ENCODE measurements at regions not wholly inside any gene's neighbourhood (a gene's known extent, or its start where the extent isn't known, plus 50 kb on each side); places are given as distances from the start of the nearest gene placed in this dataset.

- no peak for TF ChIP-seq ZC3H10 (CRISPR knock-in tag; IDR thresholded peaks at IDR 0.05)
- no peak for TF ChIP-seq ISL1 (CRISPR knock-in tag; IDR thresholded peaks at IDR 0.05)
- no peak for TF ChIP-seq ESRRG (CRISPR knock-in tag; IDR thresholded peaks at IDR 0.05)
- TF ChIP-seq ZNF70 (CRISPR knock-in tag; IDR thresholded peaks at IDR 0.05), result no peak
- TF ChIP-seq ZFP30 (CRISPR knock-in tag; IDR thresholded peaks at IDR 0.05), result no peak
- no peak for TF ChIP-seq PATZ1 (CRISPR knock-in tag; IDR thresholded peaks at IDR 0.05; ENCODE audit: borderline replicate concordance)
- TF ChIP-seq ZFP3 (CRISPR knock-in tag; IDR thresholded peaks at IDR 0.05), result no peak
- no peak for TF ChIP-seq BACH2 (CRISPR knock-in tag; IDR thresholded peaks at IDR 0.05; ENCODE audit: borderline replicate concordance)
- no peak for TF ChIP-seq CSDC2 (CRISPR knock-in tag; IDR thresholded peaks at IDR 0.05)
- TF ChIP-seq ZNF8 (CRISPR knock-in tag; IDR thresholded peaks at IDR 0.05), result no peak
- TF ChIP-seq ZNF565 (CRISPR knock-in tag; conservative IDR thresholded peaks at IDR 0.05; ENCODE audit: low read depth), result no peak
- TF ChIP-seq RARB (CRISPR knock-in tag; IDR thresholded peaks at IDR 0.05), result no peak
- TF ChIP-seq OSR1 (CRISPR knock-in tag; IDR thresholded peaks at IDR 0.05), result no peak
- ATAC-seq, result no peak
Observed at GRCh38 chr3:152146461-152146860, 122.3 kb upstream of the MBNL1 start.

DNA sequence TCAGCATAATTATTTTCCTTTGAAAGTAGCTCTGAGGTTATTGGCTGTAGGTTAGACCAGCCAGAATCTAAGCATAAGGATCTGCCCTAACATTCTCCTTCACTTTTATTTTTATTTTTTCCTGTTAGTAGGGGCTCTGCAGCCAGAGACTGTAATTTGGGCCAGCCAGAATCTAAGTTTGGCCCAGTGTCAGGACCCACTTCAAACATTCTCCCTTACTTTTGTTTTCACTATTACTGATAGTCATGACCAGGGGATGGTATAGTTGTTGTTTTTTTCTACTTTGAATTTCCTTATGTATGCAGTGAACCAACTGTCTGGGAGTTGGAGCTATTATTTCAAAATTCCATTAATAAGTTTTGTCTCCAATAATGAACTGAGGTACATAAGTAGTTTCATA is 121.0 kb upstream of the MBNL1 start:
- TF ChIP-seq PPARA (CRISPR knock-in tag; IDR thresholded peaks at IDR 0.05; ENCODE audit: borderline replicate concordance) (no peak), ARNTL (CRISPR knock-in tag; IDR thresholded peaks at IDR 0.05; ENCODE audit: borderline replicate concordance, low read depth) (no peak), ZC3H10 (CRISPR knock-in tag; IDR thresholded peaks at IDR 0.05) (no peak), TSHZ2 (CRISPR knock-in tag; IDR thresholded peaks at IDR 0.05) (no peak), BACH2 (CRISPR knock-in tag; IDR thresholded peaks at IDR 0.05; ENCODE audit: borderline replicate concordance) (no peak), RARB (CRISPR knock-in tag; IDR thresholded peaks at IDR 0.05) (no peak), ESRRG (CRISPR knock-in tag; IDR thresholded peaks at IDR 0.05) (no peak), POU6F1 (CRISPR knock-in tag; IDR thresholded peaks at IDR 0.05; ENCODE audit: borderline replicate concordance, low read depth) (no peak), CSDC2 (CRISPR knock-in tag; IDR thresholded peaks at IDR 0.05) (no peak)
- ATAC-seq, result no peak

- ATAC-seq, result no peak
- TF ChIP-seq ZC3H10 (CRISPR knock-in tag; IDR thresholded peaks at IDR 0.05) (no peak), TCF4 (CRISPR knock-in tag; IDR thresholded peaks at IDR 0.05; ENCODE audit: borderline replicate concordance) (no peak), PATZ1 (CRISPR knock-in tag; IDR thresholded peaks at IDR 0.05; ENCODE audit: borderline replicate concordance) (no peak), ISL1 (CRISPR knock-in tag; IDR thresholded peaks at IDR 0.05) (no peak), ARNTL (CRISPR knock-in tag; IDR thresholded peaks at IDR 0.05; ENCODE audit: borderline replicate concordance, low read depth) (no peak), GLIS3 (CRISPR knock-in tag; IDR thresholded peaks at IDR 0.05) (no peak), ZNF8 (CRISPR knock-in tag; IDR thresholded peaks at IDR 0.05) (no peak), ZFP3 (CRISPR knock-in tag; IDR thresholded peaks at IDR 0.05) (no peak), POU6F1 (CRISPR knock-in tag; IDR thresholded peaks at IDR 0.05; ENCODE audit: borderline replicate concordance, low read depth) (no peak), TOX (CRISPR knock-in tag; IDR thresholded peaks at IDR 0.05; ENCODE audit: borderline replicate concordance) (no peak), PPARA (CRISPR knock-in tag; IDR thresholded peaks at IDR 0.05; ENCODE audit: borderline replicate concordance) (no peak), RARB (CRISPR knock-in tag; IDR thresholded peaks at IDR 0.05) (no peak), TSHZ2 (CRISPR knock-in tag; IDR thresholded peaks at IDR 0.05) (no peak), ESRRG (CRISPR knock-in tag; IDR thresholded peaks at IDR 0.05) (no peak), CSRNP3 (CRISPR knock-in tag; IDR thresholded peaks at IDR 0.05) (no peak), OSR1 (CRISPR knock-in tag; IDR thresholded peaks at IDR 0.05) (no peak), SNAI2 (CRISPR knock-in tag; IDR thresholded peaks at IDR 0.05) (no peak)
Observed at GRCh38 chr3:152148579-152148978, 120.2 kb upstream of the MBNL1 start.
